ENCODE measurements at regions not wholly inside any gene's neighbourhood (a gene's known extent, or its start where the extent isn't known, plus 50 kb on each side); places are given as distances from the start of the nearest gene placed in this dataset.

GRCh38 chr3:94460931-94461330 lies 398.1 kb downstream of the NSUN3 start:
- Histone ChIP-seq H2BK12ac (ENCODE audit: low read depth, low read length) (no peak overlapping the region), H4K8ac (ENCODE audit: extremely low read depth, insufficient read depth, low read length) (no peak overlapping the region), H2BK20ac (ENCODE audit: low read length) (no peak overlapping the region), H3K27ac (ENCODE audit: low read depth, low read length) (no peak overlapping the region), H3K4me2 (ENCODE audit: insufficient read depth in 1 of 2, low read depth in 2 of 2, low read length in 2 of 2) (no peak overlapping the region), H3K4ac (replicated peaks; ENCODE audit: insufficient read length, low read depth, low read length) (no peak overlapping the region), H2AK5ac (ENCODE audit: low read depth, low read length) (no peak overlapping the region), H4K20me1 (replicated peaks in 1 of 2; ENCODE audit: control insufficient read depth in 1 of 2, insufficient read depth in 2 of 2, low read length in 2 of 2) (no peaks in the 10 kb centered on the region), H3K18ac (ENCODE audit: extremely low read depth, low read length) (no peak overlapping the region), H3K27me3 (replicated peaks in 1 of 4; ENCODE audit: control insufficient read depth in 3 of 4, extremely low read depth in 1 of 4, insufficient read depth in 3 of 4, low read length in 3 of 4) (no peaks in the 10 kb centered on the region), H3K23ac (ENCODE audit: insufficient read length) (no peak overlapping the region), H3K9ac (replicated peaks in 1 of 4; ENCODE audit: extremely low read depth in 1 of 4, low read depth in 3 of 4, low read length in 3 of 4) (no peak overlapping the region), H3K4me3 (ENCODE audit: extremely low read depth in 1 of 4, insufficient read depth in 2 of 4, low read depth in 3 of 4, low read length in 4 of 4) (no peak overlapping the region), H4K91ac (replicated peaks; ENCODE audit: insufficient read length, low read length) (no peak overlapping the region), H2BK5ac (ENCODE audit: low read depth, low read length) (no peak overlapping the region), H3K14ac (ENCODE audit: insufficient read length) (no peak overlapping the region), H3K56ac (replicated peaks; ENCODE audit: insufficient read length, low read depth, low read length) (no peak overlapping the region), H3K79me1 (ENCODE audit: low read depth, low read length) (no peaks in the 10 kb centered on the region), H4K5ac (ENCODE audit: insufficient read length, low read depth, low read length) (no peak overlapping the region), H3K79me2 (ENCODE audit: control insufficient read depth in 1 of 2, insufficient read depth in 2 of 2, low read length in 2 of 2) (no peaks in the 10 kb centered on the region), H2AFZ (ENCODE audit: low read length) (no peak overlapping the region), H2BK15ac (ENCODE audit: low read length) (no peak overlapping the region), H3K23me2 (ENCODE audit: low read depth, low read length) (no peaks in the 10 kb centered on the region), H3K9me3 (ENCODE audit: insufficient read depth in 2 of 2, low read depth in 1 of 2, low read length in 1 of 2) (no peaks in the 10 kb centered on the region), H3K4me1 (replicated peaks in 1 of 4; ENCODE audit: control insufficient read depth in 3 of 4, insufficient read depth in 4 of 4, low read length in 3 of 4) (no peaks in the 10 kb centered on the region), H2BK120ac (replicated peaks; ENCODE audit: low read depth, low read length) (no peak overlapping the region), H3K36me3 (ENCODE audit: control insufficient read depth in 2 of 4, insufficient read depth in 4 of 4, low read length in 3 of 4) (no peaks in the 10 kb centered on the region)
- FAIRE-seq: no peak
- no peak for DNase-seq (ENCODE audit: low read depth in 1 of 2, low spot score in 2 of 2)
- no peak for TF ChIP-seq NANOG (IDR thresholded peaks at IDR 0.05; ENCODE audit: insufficient read depth, low read depth, low read length, poor library complexity, severe bottlenecking)
- TF ChIP-seq POLR2A (IDR thresholded peaks at IDR 0.05; ENCODE audit: control extremely low read depth in 1 of 2, low read depth in 2 of 2, low read length in 2 of 2): no peak
- no peak for TF ChIP-seq MAFK (IDR thresholded peaks at IDR 0.05; ENCODE audit: low read depth, low read length)
- no peak for TF ChIP-seq YY1 (IDR thresholded peaks at IDR 0.05; ENCODE audit: low read depth, low read length)
- TF ChIP-seq CHD2 (IDR thresholded peaks at IDR 0.05; ENCODE audit: low read length): no peak
- no peak for TF ChIP-seq BRCA1 (IDR thresholded peaks at IDR 0.05; ENCODE audit: low read depth, low read length)
- no peak for TF ChIP-seq SP2 (IDR thresholded peaks at IDR 0.05; ENCODE audit: low read length)
- TF ChIP-seq TCF12 (IDR thresholded peaks at IDR 0.05; ENCODE audit: low read depth, low read length): no peak
- TF ChIP-seq CHD1 (IDR thresholded peaks at IDR 0.05; ENCODE audit: low read depth, low read length): no peak
- no peak for TF ChIP-seq CTBP2 (IDR thresholded peaks at IDR 0.05; ENCODE audit: borderline replicate concordance, insufficient read depth, insufficient read length, low read length)
- no peak for TF ChIP-seq PHF8 (conservative IDR thresholded peaks at IDR 0.05; ENCODE audit: low read depth, low read length)
- no peak for TF ChIP-seq TAF7 (optimal IDR thresholded peaks at IDR 0.05; ENCODE audit: borderline replicate concordance, low read depth, low read length)
- 91% methylated on average over 3 of the region's 3 CpGs; no CpG with 5 or more reads in 1 of the 2 experiments for WGBS, 2 experiments (ENCODE audit: extremely low coverage in 1 of 2, insufficient coverage in 1 of 2, insufficient read length in 1 of 2, insufficient replicate concordance in 2 of 2, low coverage in 1 of 2, low lambda C conversion rate in 2 of 2, missing lambda C conversion rate in 1 of 2)
- CTCF ChIA-PET (ENCODE audit: partially characterized antibody): interaction anchor here (1.1 kb wide), 1 partner anchor 15 kb away, joined by 3 read pairs; no protein-coding TSS in a partner anchor
- POLR2A ChIA-PET (ENCODE audit: partially characterized antibody): no interaction called here

All from H1 (cell line).